Neural progenitor cell (in vitro differentiated cells): ENCODE measurements at regions not wholly inside any gene's neighbourhood (a gene's known extent, or its start where the extent isn't known, plus 50 kb on each side); places are given as distances from the start of the nearest gene placed in this dataset.

Source experiments
- DNase-seq: peaks from one replicate; pipeline ENCODE4 v3.0.0-alpha.2; 2016; ENCODE audit warnings: low spot score
- H2AFZ ChIP-seq: fragments of 200-600 bp; sonication (generic); replicated peaks from 2 replicates; pipeline ENCODE4 v1.6.1; 2016; ENCODE audit warnings: antibody characterized with exemption
- H3F3A ChIP-seq: fragments of 200-600 bp; sonication (generic); 2 replicates; pipeline ENCODE4 v1.6.1; 2016; ENCODE audit warnings: antibody characterized with exemption, low read depth
- H3K27ac ChIP-seq: fragments of 200-600 bp; sonication (generic); 2 replicates; pipeline ENCODE4 v1.5.1; 2016; ENCODE audit warnings: mild to moderate bottlenecking
- H3K27me3 ChIP-seq: fragments of 200-600 bp; sonication (generic); 2 replicates; pipeline ENCODE4 v1.6.1; 2016; ENCODE audit warnings: mild to moderate bottlenecking, moderate library complexity
- H3K36me3 ChIP-seq: fragments of 200-600 bp; sonication (generic); 2 replicates; pipeline ENCODE4 v1.5.1; 2016
- H3K4me1 ChIP-seq: fragments of 200-600 bp; sonication (generic); 2 replicates; pipeline ENCODE4 v1.6.1; 2016; ENCODE audit warnings: mixed run types
- H3K4me2 ChIP-seq: fragments of 200-600 bp; sonication (generic); 2 replicates; pipeline ENCODE4 v1.6.1; 2016
- H3K4me3 ChIP-seq: fragments of 200-600 bp; sonication (generic); 2 replicates; pipeline ENCODE4 v1.5.1; 2016
- H3K79me2 ChIP-seq: fragments of 200-600 bp; sonication (generic); 2 replicates; pipeline ENCODE4 v1.6.1; 2016; ENCODE audit warnings: low read depth
- H3K9ac ChIP-seq: fragments of 200-600 bp; sonication (generic); 2 replicates; pipeline ENCODE4 v1.6.1; 2016
- H3K9me3 ChIP-seq: fragments of 200-600 bp; sonication (generic); 2 replicates; pipeline ENCODE4 v1.5.1; 2016; ENCODE audit warnings: low read depth
- H4K20me1 ChIP-seq: fragments of 200-600 bp; sonication (generic); 2 replicates; pipeline ENCODE4 v1.6.1; 2016; ENCODE audit warnings: low read depth
- H3K27ac Mint-ChIP-seq: 3 replicates; pipeline ENCODE4 v1.8.0; 2021; ENCODE audit warnings: mixed read lengths
- H3K27me3 Mint-ChIP-seq: 2 replicates; pipeline ENCODE4 v1.8.0; 2022; ENCODE audit warnings: low read depth, mild to moderate bottlenecking, inconsistent platforms, moderate library complexity, mixed read lengths; ENCODE audit not compliant: insufficient read depth
- H3K36me3 Mint-ChIP-seq: 3 replicates; pipeline ENCODE4 v1.8.0; 2021; ENCODE audit warnings: mixed read lengths
- H3K4me1 Mint-ChIP-seq: 3 replicates; pipeline ENCODE4 v1.8.0; 2021; ENCODE audit warnings: mixed read lengths
- H3K4me3 Mint-ChIP-seq: 3 replicates; pipeline ENCODE4 v1.8.0; 2021; ENCODE audit warnings: mild to moderate bottlenecking, moderate library complexity, mixed read lengths
- H3K9me3 Mint-ChIP-seq: 3 replicates; pipeline ENCODE4 v1.8.0; 2020; ENCODE audit warnings: mixed read lengths
- CTCF ChIP-seq: fragments of 200-600 bp; sonication (generic); IDR thresholded peaks from 2 replicates; pipeline ENCODE4 v1.5.1; 2017; ENCODE audit warnings: antibody characterized with exemption, mild to moderate bottlenecking
- EZH2 ChIP-seq: fragments of 200-600 bp; sonication (generic); IDR thresholded peaks from 2 replicates; pipeline ENCODE4 v1.6.1; 2017; ENCODE audit warnings: antibody characterized with exemption, mild to moderate bottlenecking, moderate library complexity
- EZH2phosphoT487 ChIP-seq: fragments of 200-600 bp; sonication (generic); IDR thresholded peaks from 2 replicates; pipeline ENCODE4 v1.6.1; 2017; ENCODE audit warnings: antibody characterized with exemption

DNA sequence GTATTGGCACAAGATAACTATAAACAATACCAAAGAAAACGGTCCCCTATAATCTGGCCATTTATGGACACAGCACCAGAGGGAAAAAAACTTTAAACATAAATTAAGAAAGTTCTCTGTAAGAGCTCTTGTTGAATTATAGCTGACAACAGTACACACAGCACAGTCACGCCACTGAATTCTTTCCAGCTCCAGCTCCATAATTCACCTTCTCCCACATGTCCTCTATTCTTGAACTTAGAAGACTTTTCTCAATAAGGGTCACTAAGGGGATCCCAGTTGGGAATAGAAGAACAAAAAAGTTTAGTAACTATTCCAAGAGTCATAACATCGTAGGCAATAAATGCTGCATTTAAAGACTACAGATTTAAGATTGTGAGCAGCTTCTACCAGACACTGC is 124.6 kb upstream of the CYP1B1 start:
- Histone ChIP-seq H3K27ac (no peak overlapping the region), H3F3A (no peaks in the 10 kb centered on the region), H4K20me1 (no peaks in the 10 kb centered on the region), H3K36me3 (no peaks in the 10 kb centered on the region), H3K9ac (no peak overlapping the region), H3K27me3 (no peaks in the 10 kb centered on the region), H3K4me3 (no peak overlapping the region), H3K9me3 (no peaks in the 10 kb centered on the region), H3K79me2 (no peaks in the 10 kb centered on the region), H3K4me1 (no peaks in the 10 kb centered on the region), H3K4me2 (no peak overlapping the region), H2AFZ (no peak overlapping the region)
- H3K36me3 Mint-ChIP-seq, result no peaks in the 10 kb centered on the region
- DNase-seq, result no peak
- H3K9me3 Mint-ChIP-seq, result no peaks in the 10 kb centered on the region
- H3K27me3 Mint-ChIP-seq, result peaks cover 2% of the 10 kb centered on the region
- H3K4me1 Mint-ChIP-seq, result peaks cover 25% of the 10 kb centered on the region
- no peak overlapping the region for H3K27ac Mint-ChIP-seq
- TF ChIP-seq EZH2 (no peak), CTCF (no peak), EZH2phosphoT487 (no peak)
- H3K4me3 Mint-ChIP-seq, result no peak overlapping the region

- DNase-seq, result no peak
- Mint-ChIP-seq H3K4me3 (no peak overlapping the region), H3K9me3 (no peaks in the 10 kb centered on the region), H3K27ac (no peak overlapping the region), H3K27me3 (peaks cover 2% of the 10 kb centered on the region), H3K36me3 (no peaks in the 10 kb centered on the region), H3K4me1 (peaks cover 21% of the 10 kb centered on the region)
- no peaks in the 10 kb centered on the region for H3K79me2 ChIP-seq
- no peak overlapping the region for H3K27ac ChIP-seq
- no peaks in the 10 kb centered on the region for H3F3A ChIP-seq
- H3K9ac ChIP-seq, result no peak overlapping the region
- no peaks in the 10 kb centered on the region for H3K4me1 ChIP-seq
- H3K4me3 ChIP-seq, result no peak overlapping the region
- no peak overlapping the region for H3K4me2 ChIP-seq
- H3K36me3 ChIP-seq, result no peaks in the 10 kb centered on the region
- H2AFZ ChIP-seq, result no peak overlapping the region
- no peaks in the 10 kb centered on the region for H3K9me3 ChIP-seq
- TF ChIP-seq EZH2, result no peak
- no peak for TF ChIP-seq CTCF
- no peak for TF ChIP-seq EZH2phosphoT487
- H4K20me1 ChIP-seq, result no peaks in the 10 kb centered on the region
- H3K27me3 ChIP-seq, result no peaks in the 10 kb centered on the region
Observed at GRCh38 chr2:38199127-38199526, 123.2 kb upstream of the CYP1B1 start.

DNA sequence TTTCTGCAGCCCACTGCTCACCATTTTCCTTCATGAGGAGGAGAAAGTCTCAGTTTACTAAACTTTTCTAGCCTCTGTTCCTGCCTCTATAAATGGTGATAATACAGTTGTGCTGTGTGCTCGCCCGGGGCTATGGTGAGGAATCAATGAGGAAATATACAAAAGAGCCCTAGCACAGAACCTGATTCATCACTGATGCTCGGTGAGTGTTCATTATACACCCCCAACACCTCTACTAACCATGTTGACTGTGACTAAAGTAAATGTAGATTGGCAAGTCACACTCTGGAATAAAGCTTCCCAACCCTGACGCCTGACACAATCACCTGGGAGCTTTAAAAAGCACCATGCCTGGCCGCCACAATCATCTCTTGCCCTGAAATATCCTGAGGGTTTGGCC is 118.8 kb upstream of the CYP1B1 start:
- Histone ChIP-seq H3F3A (no peaks in the 10 kb centered on the region), H3K4me2 (no peak overlapping the region), H3K27ac (no peak overlapping the region), H3K9ac (no peak overlapping the region), H3K4me3 (no peak overlapping the region), H3K9me3 (no peaks in the 10 kb centered on the region), H3K36me3 (no peaks in the 10 kb centered on the region), H4K20me1 (no peaks in the 10 kb centered on the region), H3K27me3 (no peaks in the 10 kb centered on the region), H3K79me2 (no peaks in the 10 kb centered on the region), H2AFZ (no peak overlapping the region), H3K4me1 (no peaks in the 10 kb centered on the region)
- Mint-ChIP-seq H3K4me1 (peaks cover 2% of the 10 kb centered on the region), H3K9me3 (no peaks in the 10 kb centered on the region), H3K27me3 (no peaks in the 10 kb centered on the region), H3K36me3 (no peaks in the 10 kb centered on the region), H3K4me3 (no peak overlapping the region), H3K27ac (no peak overlapping the region)
- no peak for TF ChIP-seq EZH2phosphoT487
- TF ChIP-seq CTCF, result no peak
- no peak for TF ChIP-seq EZH2
- DNase-seq, result no peak

DNA sequence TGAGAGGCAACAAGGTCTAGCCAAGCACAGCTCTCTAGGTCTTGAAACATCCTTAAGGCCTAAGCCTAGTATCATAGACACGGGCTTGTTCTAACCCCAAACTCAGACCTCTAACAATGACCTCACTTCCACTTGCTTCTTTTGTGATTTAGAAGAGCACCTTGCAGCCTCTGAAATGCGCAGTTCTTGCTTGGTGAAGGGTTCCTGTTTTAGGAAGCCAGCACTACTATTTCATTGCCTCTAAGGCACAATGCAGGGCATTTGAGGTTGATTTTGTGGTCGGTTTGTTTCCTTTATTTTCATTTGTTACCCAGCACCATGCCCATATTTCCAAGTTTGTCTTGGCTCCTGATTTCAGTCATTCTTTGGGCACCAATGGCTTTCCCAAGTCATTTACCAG is 117.0 kb upstream of the CYP1B1 start:
- Histone ChIP-seq H3K9me3 (no peaks in the 10 kb centered on the region), H3K9ac (no peak overlapping the region), H3K4me3 (no peak overlapping the region), H4K20me1 (no peaks in the 10 kb centered on the region), H3K79me2 (no peaks in the 10 kb centered on the region), H3K27ac (no peak overlapping the region), H3K27me3 (no peaks in the 10 kb centered on the region), H3F3A (no peaks in the 10 kb centered on the region), H2AFZ (no peak overlapping the region), H3K4me1 (no peaks in the 10 kb centered on the region), H3K4me2 (no peak overlapping the region), H3K36me3 (no peaks in the 10 kb centered on the region)
- Mint-ChIP-seq H3K4me3 (no peak overlapping the region), H3K9me3 (peaks cover 2% of the 10 kb centered on the region), H3K36me3 (no peaks in the 10 kb centered on the region), H3K27me3 (no peaks in the 10 kb centered on the region), H3K27ac (no peak overlapping the region), H3K4me1 (peaks cover 2% of the 10 kb centered on the region)
- no peak for DNase-seq
- TF ChIP-seq EZH2phosphoT487, result no peak
- TF ChIP-seq CTCF, result no peak
- no peak for TF ChIP-seq EZH2
